HepG2 (cell line): ENCODE measurements at regions not wholly inside any gene's neighbourhood (a gene's known extent, or its start where the extent isn't known, plus 50 kb on each side); places are given as distances from the start of the nearest gene placed in this dataset.

ENCODE experiments used
- ATAC-seq: fragments of 200-7000 bp; cut with Tn5 transposase; 3 replicates; pipeline ENCODE4 v1.9.1; 2020; ENCODE audit warnings: mild to moderate bottlenecking, moderate library complexity
- BruUV-seq: library from RNA; stranded (reverse); fragments of 400-500 nt; replicated peaks from 2 replicates; lab custom pipeline; 2021; lab: Mats Ljungman, UMichigan
- CTCF ChIA-PET: fragments of 300-600 bp; formaldehyde crosslinking; extraction: SDS; loops from one replicate; lab custom pipeline; 2021; ENCODE audit warnings: low total read pairs, inconsistent platforms, low intra/inter-chr PET ratio; lab: Yijun Ruan, JAX
- POLR2A ChIA-PET: fragments of 350-600 bp; sonication (Branson Sonifier 250); formaldehyde crosslinking; loops from one replicate; lab custom pipeline; 2020; ENCODE audit warnings: antibody characterized with exemption, inconsistent platforms; lab: Yijun Ruan, JAX
- DNase-seq: peaks from one replicate; pipeline ENCODE4 v3.0.0-alpha.2; 2015; ENCODE audit warnings: low spot score
- FAIRE-seq: peaks from 3 replicates; lab custom pipeline; 2011; peaks lifted over from hg19 to GRCh38; lab: Jason Lieb, UNC
- H2AFZ ChIP-seq: one replicate; pipeline ENCODE4 v1.6.1; 2011; ENCODE audit warnings: low read length, inconsistent platforms
- H3K27ac ChIP-seq: fragments of 300-600 bp; 3 replicates; pipeline ENCODE4 v1.8.0; 2011; ENCODE audit warnings: mixed run types, mild to moderate bottlenecking, mixed read lengths, low read length, inconsistent platforms; ENCODE audit not compliant: insufficient read depth; ENCODE audit errors: extremely low read length
- H3K27me3 ChIP-seq, 2 experiments: fragments of 200-600 bp in 1 of 2; 2 replicates in 1 of 2; 3 replicates in 1 of 2; pipeline versions ENCODE4 v1.6.0 to v1.8.0; 2011; ENCODE audit warnings: low read length in 2 of 2, mild to moderate bottlenecking in 2 of 2, moderate library complexity in 2 of 2, inconsistent platforms in 1 of 2; ENCODE audit not compliant: insufficient read depth in 2 of 2, control insufficient read depth in 1 of 2
- H3K36me3 ChIP-seq, 2 experiments: fragments of 200-600 bp in 1 of 2; replicated peaks in 1 of 2; 2 replicates in 1 of 2; 3 replicates in 1 of 2; pipeline versions ENCODE4 v1.5.1 to v1.8.0; 2011; ENCODE audit warnings: low read length in 2 of 2, inconsistent platforms in 1 of 2; ENCODE audit not compliant: insufficient read depth in 2 of 2, control insufficient read depth in 1 of 2
- H3K4me1 ChIP-seq: 2 replicates; pipeline ENCODE4 v1.5.1; 2012; ENCODE audit warnings: low read length, inconsistent platforms; ENCODE audit not compliant: insufficient read depth
- H3K4me2 ChIP-seq: 2 replicates; pipeline ENCODE4 v1.6.0; 2011; ENCODE audit warnings: low read depth, low read length, inconsistent platforms
- H3K4me3 ChIP-seq, 3 experiments: fragments of 200-600 bp in 1 of 3; sonication (generic), shearing (Covaris generic) in 1 of 3; replicated peaks in 1 of 3; 2 replicates each; pipeline ENCODE4 v1.5.1; 2011 to 2016; ENCODE audit warnings: low read length in 3 of 3, inconsistent platforms in 2 of 3, low read depth in 2 of 3, mild to moderate bottlenecking in 2 of 3, control low read depth in 1 of 3, mixed read lengths in 1 of 3; ENCODE audit not compliant: insufficient read depth in 1 of 3
- H3K79me2 ChIP-seq: one replicate; pipeline ENCODE4 v1.6.1; 2011; ENCODE audit warnings: low read length, inconsistent platforms; ENCODE audit not compliant: insufficient read depth
- H3K9ac ChIP-seq: 2 replicates; pipeline ENCODE4 v1.6.0; 2011; ENCODE audit warnings: mild to moderate bottlenecking, low read depth, low read length, inconsistent platforms; ENCODE audit not compliant: insufficient read depth
- H3K9me3 ChIP-seq: 2 replicates; pipeline ENCODE4 v1.5.1; 2012; ENCODE audit warnings: mild to moderate bottlenecking, low read length
- H4K20me1 ChIP-seq: 2 replicates; pipeline ENCODE4 v1.6.0; 2011; ENCODE audit warnings: inconsistent platforms, mild to moderate bottlenecking, low read length, moderate library complexity; ENCODE audit not compliant: insufficient read depth
- ARID3A ChIP-seq: IDR thresholded peaks from 2 replicates; pipeline ENCODE4 v1.6.1; 2012; ENCODE audit warnings: low read depth, low read length, improper control_type of control experiment
- ELF4 ChIP-seq: sonication (generic); formaldehyde crosslinking; IDR thresholded peaks from 2 replicates; pipeline ENCODE4 v1.5.0; 2020; ENCODE audit warnings: missing genetic modification reagents, mild to moderate bottlenecking, moderate library complexity, borderline replicate concordance
- HINFP ChIP-seq: sonication (generic); formaldehyde crosslinking; IDR thresholded peaks from 2 replicates; pipeline ENCODE4 v1.4.0; 2020; ENCODE audit warnings: low read depth, mild to moderate bottlenecking, missing genetic modification reagents
- MAF1 ChIP-seq: sonication (generic); formaldehyde crosslinking; IDR thresholded peaks from 2 replicates; pipeline ENCODE4 v1.5.0; 2020; ENCODE audit warnings: missing genetic modification reagents, borderline replicate concordance
- PLRG1 ChIP-seq: fragments of 450-650 bp; conservative IDR thresholded peaks from 2 replicates; pipeline ENCODE4 v1.6.1; 2016
- SRY ChIP-seq: sonication (generic); formaldehyde crosslinking; IDR thresholded peaks from 2 replicates; pipeline ENCODE4 v1.8.0; 2022; ENCODE audit warnings: mild to moderate bottlenecking, missing genetic modification reagents
- STAT6 ChIP-seq: sonication (generic); formaldehyde crosslinking; IDR thresholded peaks from 2 replicates; pipeline ENCODE4 v1.4.0; 2020; ENCODE audit warnings: missing genetic modification reagents, mild to moderate bottlenecking, borderline replicate concordance
- ZC3H4 ChIP-seq: sonication (generic); formaldehyde crosslinking; IDR thresholded peaks from 2 replicates; pipeline ENCODE4 v1.4.0; 2020; ENCODE audit warnings: missing genetic modification reagents, borderline replicate concordance
- ZNF30 ChIP-seq: sonication (generic); formaldehyde crosslinking; IDR thresholded peaks from 2 replicates; pipeline ENCODE4 v1.5.0; 2020; ENCODE audit warnings: mild to moderate bottlenecking, missing genetic modification reagents
- ZNF337 ChIP-seq: sonication (generic); formaldehyde crosslinking; IDR thresholded peaks from 2 replicates; pipeline ENCODE4 v1.5.1; 2020; ENCODE audit warnings: missing genetic modification reagents, low read depth, mild to moderate bottlenecking, borderline replicate concordance
- ZNF460 ChIP-seq: sonication (generic); formaldehyde crosslinking; IDR thresholded peaks from 2 replicates; pipeline ENCODE4 v1.5.1; 2020; ENCODE audit warnings: missing genetic modification reagents, mild to moderate bottlenecking, borderline replicate concordance
- ZNF616 ChIP-seq: sonication (generic); formaldehyde crosslinking; IDR thresholded peaks from 2 replicates; pipeline ENCODE4 v1.5.0; 2020; ENCODE audit warnings: low read depth, mild to moderate bottlenecking, missing genetic modification reagents
- ZNF772 ChIP-seq: sonication (generic); formaldehyde crosslinking; IDR thresholded peaks from 2 replicates; pipeline ENCODE4 v1.5.0; 2020; ENCODE audit warnings: mild to moderate bottlenecking, missing genetic modification reagents
- ZNF839 ChIP-seq: sonication (generic); formaldehyde crosslinking; IDR thresholded peaks from 2 replicates; pipeline ENCODE4 v1.4.0; 2020; ENCODE audit warnings: missing genetic modification reagents, mild to moderate bottlenecking, borderline replicate concordance
- WGBS: methylation state at CpG from one replicate; pipeline ENCODE4 v1.1.6; 2017; ENCODE audit warnings: low lambda C conversion rate; 5-methylcytosine and 5-hydroxymethylcytosine counted together
- in situ Hi-C: cut with HindIII; loops from 2 replicates; pipeline ENCODE4 v1.10.0; 2017; ENCODE audit warnings: low pct_unique_long_range_greater_than_20kb; ENCODE audit not compliant: extremely low pct_ligation_motif_present
- intact Hi-C: fragments of 100-400 bp; cut with micrococcal nuclease; formaldehyde crosslinking; loops from one replicate; pipeline ENCODE4 v1.10.0; 2022; ENCODE audit not compliant: unreplicated experiment

- Histone ChIP-seq H3K4me3 (no peak overlapping the region), H3K9me3 (no peaks in the 10 kb centered on the region), H3K79me2 (no peaks in the 10 kb centered on the region), H3K36me3 (no peaks in the 10 kb centered on the region), H3K27ac (no peak overlapping the region), H4K20me1 (no peaks in the 10 kb centered on the region), H3K4me2 (no peak overlapping the region), H3K4me1 (no peaks in the 10 kb centered on the region), H3K27me3 (no peaks in the 10 kb centered on the region), H3K9ac (no peak overlapping the region), H2AFZ (no peak overlapping the region)
- ATAC-seq, result peak; percentile 28; the same call in 1 of the 3 replicates
- POLR2A ChIA-PET, result no interaction called here
- no peak for FAIRE-seq
- 32% methylated on average over 4 of the region's 4 CpGs for WGBS
- in situ Hi-C loops, result no loop called here
- no TSS peak for BruUV-seq
- CTCF ChIA-PET, result no interaction called here
- no peak for DNase-seq
- TF ChIP-seq ZNF616 (no peak), ZC3H4 (CRISPR knock-in tag) (no peak), STAT6 (CRISPR knock-in tag) (no peak), ZNF30 (no peak), ZNF337 (CRISPR knock-in tag) (no peak), ELF4 (CRISPR knock-in tag) (no peak), SRY (no peak), MAF1 (CRISPR knock-in tag) (no peak), ZNF772 (CRISPR knock-in tag) (no peak), PLRG1 (no peak), ZNF460 (no peak), ARID3A (no peak), HINFP (CRISPR knock-in tag) (no peak), ZNF839 (CRISPR knock-in tag) (no peak)
- intact Hi-C loops, result no loop called here
Measured at GRCh38 chr16:49050607-49051006, 231.0 kb downstream of the CBLN1 start.
